ENCODE measurements at regions not wholly inside any gene's neighbourhood (a gene's known extent, or its start where the extent isn't known, plus 50 kb on each side); places are given as distances from the start of the nearest gene placed in this dataset.
"Not testable (repeated sequence)": the region's sequence is repeated elsewhere in the genome, so short reads cannot be mapped to it uniquely, and the experiment has no call there.

DNA sequence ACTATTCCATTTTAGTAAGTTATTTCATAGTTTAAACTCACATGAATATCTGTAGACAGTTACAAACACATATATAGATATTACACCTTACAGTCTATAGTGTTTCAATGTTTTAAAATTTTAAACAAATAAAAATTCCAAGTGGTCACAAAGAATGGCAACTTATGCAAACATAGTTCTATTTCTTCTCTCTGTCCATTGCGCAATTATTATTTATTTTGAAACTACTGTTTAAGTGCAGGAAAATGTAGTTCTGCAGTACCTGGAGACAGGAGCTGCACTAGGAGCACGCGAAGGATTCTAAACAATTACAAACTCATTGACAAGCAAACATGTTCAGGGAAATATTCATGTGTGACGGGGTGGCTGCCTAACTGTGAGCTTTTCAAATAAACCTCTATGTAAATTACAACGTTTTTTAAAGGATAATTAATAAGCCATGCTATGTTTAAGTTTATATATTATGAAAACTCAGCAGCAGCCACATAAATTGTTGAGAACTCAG, 312.0 kb upstream of the DUSP10 start:
- ChIA-PET POLR2A (no interaction called here), CTCF (interaction anchor here (0.6 kb wide), 1 partner anchor 357 kb away, joined by 4 read pairs; no protein-coding TSS in a partner anchor)
- no peaks in the 10 kb centered on the region for H3K9me3 ChIP-seq (ENCODE audit: control insufficient read depth, insufficient read depth, low read depth, low read length)
- TF ChIP-seq ZNF394 (tag by site-specific recombination; IDR thresholded peaks at IDR 0.05; ENCODE audit: borderline replicate concordance) (no peak), ZBTB10 (tag by site-specific recombination; IDR thresholded peaks at IDR 0.05) (no peak), ZNF391 (tag by site-specific recombination; IDR thresholded peaks at IDR 0.05; ENCODE audit: borderline replicate concordance, low read depth) (no peak), ZNF133 (tag by site-specific recombination; IDR thresholded peaks at IDR 0.05) (no peak)
- H3K27ac ChIP-seq (ENCODE audit: extremely low read depth, low read depth, low read length), result no peak overlapping the region
- H3K36me3 ChIP-seq (ENCODE audit: control insufficient read depth in 2 of 2, insufficient read depth in 1 of 2, low read length in 2 of 2), result no peaks in the 10 kb centered on the region
- H3K4me3 ChIP-seq (ENCODE audit: low read depth, low read length), result no peak overlapping the region
- peaks cover under 1% of the 10 kb centered on the region; the same call in 1 of the 2 replicates for H3K4me1 ChIP-seq (ENCODE audit: control insufficient read depth, insufficient read depth, low read length)

GRCh38 chr1:222051311-222051710, 309.4 kb upstream of the DUSP10 start:
- H3K27ac ChIP-seq (ENCODE audit: extremely low read depth, low read depth, low read length); H3K4me1 ChIP-seq (ENCODE audit: control insufficient read depth, insufficient read depth, low read length); H3K4me3 ChIP-seq (ENCODE audit: low read depth, low read length); H3K36me3 ChIP-seq (ENCODE audit: control insufficient read depth in 2 of 2, insufficient read depth in 1 of 2, low read length in 2 of 2); POLR2A ChIA-PET; H3K9me3 ChIP-seq (ENCODE audit: control insufficient read depth, insufficient read depth, low read depth, low read length): not testable (repeated sequence)
- CTCF ChIA-PET, result interaction anchor here (0.6 kb wide), 1 partner anchor 10 kb away, joined by 3 read pairs; no protein-coding TSS in a partner anchor

DNA sequence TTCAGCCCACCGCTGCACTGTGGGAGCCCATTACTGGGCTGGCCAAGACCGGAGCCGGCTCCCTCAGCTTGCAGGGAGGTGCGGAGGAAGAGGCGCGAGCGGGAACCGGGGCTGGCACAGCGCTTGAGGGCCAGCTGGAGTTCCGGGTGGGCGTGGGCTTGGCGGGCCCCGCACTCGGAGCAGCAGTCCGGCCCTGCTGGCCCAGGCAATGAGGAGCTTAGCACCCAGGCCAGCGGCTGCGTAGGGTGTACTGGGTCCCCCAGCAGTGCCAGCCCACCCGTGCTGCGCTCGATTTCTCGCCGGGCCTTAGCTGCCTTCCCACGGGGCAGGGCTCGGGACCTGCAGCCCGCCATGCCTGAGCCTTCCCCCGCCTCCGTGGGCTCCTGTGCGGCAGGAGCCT, 307.8 kb upstream of the DUSP10 start:
- H3K4me3 ChIP-seq (ENCODE audit: low read depth, low read length); CTCF ChIA-PET; POLR2A ChIA-PET; H3K9me3 ChIP-seq (ENCODE audit: control insufficient read depth, insufficient read depth, low read depth, low read length); H3K4me1 ChIP-seq (ENCODE audit: control insufficient read depth, insufficient read depth, low read length); H3K27ac ChIP-seq (ENCODE audit: extremely low read depth, low read depth, low read length); H3K36me3 ChIP-seq (ENCODE audit: control insufficient read depth in 2 of 2, insufficient read depth in 1 of 2, low read length in 2 of 2): not testable (repeated sequence)

DNA sequence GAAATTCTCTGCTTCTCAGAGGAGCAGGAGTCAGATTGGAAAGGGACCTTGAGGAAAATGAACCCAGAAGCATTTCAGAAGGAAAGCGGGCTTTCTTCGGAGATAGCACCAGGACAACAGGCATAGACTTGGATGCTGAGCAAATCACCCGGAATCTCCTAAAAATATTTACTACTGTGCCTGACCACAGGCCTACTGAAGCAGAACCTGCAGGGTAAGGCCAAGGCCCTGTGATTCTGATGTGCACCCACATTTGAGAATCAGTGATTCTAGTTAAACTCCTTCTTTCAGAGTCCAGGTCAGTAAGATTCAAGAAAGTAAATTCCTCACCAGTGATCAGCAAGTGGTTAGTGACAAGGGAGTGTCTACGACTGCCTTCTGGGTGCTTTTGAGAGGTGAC, 307.3 kb upstream of the DUSP10 start:
- H3K27ac ChIP-seq (ENCODE audit: extremely low read depth, low read depth, low read length), result no peak overlapping the region
- ChIA-PET CTCF (interaction anchor here (0.7 kb wide), 1 partner anchor 57 kb away, joined by 3 read pairs; no protein-coding TSS in a partner anchor), POLR2A (no interaction called here)
- no peaks in the 10 kb centered on the region for H3K9me3 ChIP-seq (ENCODE audit: control insufficient read depth, insufficient read depth, low read depth, low read length)
- peaks cover 9% of the 10 kb centered on the region; the same call in 1 of the 2 replicates for H3K4me1 ChIP-seq (ENCODE audit: control insufficient read depth, insufficient read depth, low read length)
- no peak overlapping the region for H3K4me3 ChIP-seq (ENCODE audit: low read depth, low read length)
- no peak for TF ChIP-seq ZBTB49 (tag by site-specific recombination; IDR thresholded peaks at IDR 0.05; ENCODE audit: low read depth)
- no peak for TF ChIP-seq ZNF169 (tag by site-specific recombination; IDR thresholded peaks at IDR 0.05)
- no peak for TF ChIP-seq TSHZ1 (tag by site-specific recombination; IDR thresholded peaks at IDR 0.05; ENCODE audit: borderline replicate concordance)
- TF ChIP-seq ZNF2 (tag by site-specific recombination; IDR thresholded peaks at IDR 0.05), result no peak
- H3K36me3 ChIP-seq (ENCODE audit: control insufficient read depth in 2 of 2, insufficient read depth in 1 of 2, low read length in 2 of 2), result no peaks in the 10 kb centered on the region

Measured in HEK293 (cell line).